H9 (cell line): ENCODE measurements at regions not wholly inside any gene's neighbourhood (a gene's known extent, or its start where the extent isn't known, plus 50 kb on each side); places are given as distances from the start of the nearest gene placed in this dataset.
A peak's percentile ranks its signal among the peaks of the same experiment; 100 is the strongest.

Experiments used
- DNase-seq: peaks from one replicate; pipeline ENCODE4 v3.0.0-alpha.2; 2017
- H2AFZ ChIP-seq: one replicate; pipeline ENCODE4 v1.6.1; 2013; ENCODE audit warnings: mild to moderate bottlenecking, low read length, control low read depth, moderate library complexity
- H2AK5ac ChIP-seq: 2 replicates; pipeline ENCODE4 v1.6.1; 2013; ENCODE audit warnings: low read length, control low read depth, mixed read lengths; ENCODE audit not compliant: insufficient read length
- H2BK120ac ChIP-seq: one replicate; pipeline ENCODE4 v1.6.1; 2013; ENCODE audit warnings: low read depth, mild to moderate bottlenecking, low read length, control low read depth, inconsistent platforms; ENCODE audit not compliant: poor library complexity, severe bottlenecking
- H2BK12ac ChIP-seq: 2 replicates; pipeline ENCODE4 v1.6.1; 2013; ENCODE audit warnings: low read length, control low read depth, mixed read lengths, low read depth; ENCODE audit not compliant: insufficient read length
- H2BK15ac ChIP-seq: 2 replicates; pipeline ENCODE4 v1.6.1; 2013; ENCODE audit warnings: low read depth, low read length, control low read depth
- H2BK20ac ChIP-seq: one replicate; pipeline ENCODE4 v1.6.1; 2013; ENCODE audit warnings: low read depth, mild to moderate bottlenecking, low read length, control low read depth, inconsistent platforms; ENCODE audit not compliant: poor library complexity, severe bottlenecking
- H2BK5ac ChIP-seq: 2 replicates; pipeline ENCODE4 v1.6.1; 2013; ENCODE audit warnings: low read length, control low read depth, mixed read lengths; ENCODE audit not compliant: insufficient read length
- H3K14ac ChIP-seq: 2 replicates; pipeline ENCODE4 v1.6.1; 2013; ENCODE audit warnings: low read length, control low read depth; ENCODE audit not compliant: insufficient read depth
- H3K18ac ChIP-seq: 2 replicates; pipeline ENCODE4 v1.6.1; 2013; ENCODE audit warnings: low read depth, mild to moderate bottlenecking, mixed read lengths, low read length, control low read depth; ENCODE audit not compliant: insufficient read length
- H3K23ac ChIP-seq: 2 replicates; pipeline ENCODE4 v1.6.1; 2013; ENCODE audit warnings: low read length, control low read depth, mixed read lengths, low read depth; ENCODE audit not compliant: insufficient read length
- H3K23me2 ChIP-seq: 2 replicates; pipeline ENCODE4 v1.6.1; 2013; ENCODE audit warnings: low read depth, mild to moderate bottlenecking, mixed read lengths, low read length, control low read depth; ENCODE audit not compliant: insufficient read length, poor library complexity, severe bottlenecking
- H3K27ac ChIP-seq: 2 replicates; pipeline ENCODE4 v1.5.1; 2013; ENCODE audit warnings: low read length, control low read depth, mixed read lengths, low read depth; ENCODE audit not compliant: insufficient read length
- H3K27me3 ChIP-seq: 2 replicates; pipeline ENCODE4 v1.6.1; 2013; ENCODE audit warnings: low read length, control low read depth, inconsistent platforms; ENCODE audit not compliant: insufficient read depth
- H3K4ac ChIP-seq: 2 replicates; pipeline ENCODE4 v1.6.1; 2013; ENCODE audit warnings: low read depth, mild to moderate bottlenecking, control low read depth, inconsistent platforms, low read length, moderate library complexity
- H3K4me1 ChIP-seq: 2 replicates; pipeline ENCODE4 v1.6.1; 2013; ENCODE audit warnings: low read length, control low read depth, inconsistent platforms; ENCODE audit not compliant: insufficient read depth
- H3K4me2 ChIP-seq: 2 replicates; pipeline ENCODE4 v1.6.1; 2013; ENCODE audit warnings: low read length, control low read depth, mixed read lengths; ENCODE audit not compliant: insufficient read length, insufficient read depth
- H3K56ac ChIP-seq: 2 replicates; pipeline ENCODE4 v1.6.1; 2013; ENCODE audit warnings: low read depth, mild to moderate bottlenecking, mixed read lengths, low read length, control low read depth; ENCODE audit not compliant: insufficient read length
- H3K79me1 ChIP-seq: 2 replicates; pipeline ENCODE4 v1.6.1; 2013; ENCODE audit warnings: low read depth, mild to moderate bottlenecking, moderate library complexity, low read length, control low read depth, inconsistent platforms; ENCODE audit not compliant: insufficient read depth, poor library complexity, severe bottlenecking
- H3K79me2 ChIP-seq: 2 replicates; pipeline ENCODE4 v1.6.1; 2013; ENCODE audit warnings: low read length, control low read depth, inconsistent platforms; ENCODE audit not compliant: insufficient read depth
- H3K9ac ChIP-seq: 2 replicates; pipeline ENCODE4 v1.6.1; 2013; ENCODE audit warnings: low read length, control low read depth, mixed read lengths; ENCODE audit not compliant: insufficient read length; ENCODE audit errors: extremely low read depth
- H3K9me3 ChIP-seq: one replicate; pipeline ENCODE4 v1.6.1; 2013; ENCODE audit warnings: low read depth, low read length, inconsistent platforms; ENCODE audit not compliant: control insufficient read depth
- H3T11ph ChIP-seq: one replicate; pipeline ENCODE4 v1.6.1; 2013; ENCODE audit warnings: mild to moderate bottlenecking, low read length, control low read depth, inconsistent platforms
- H4K20me1 ChIP-seq: one replicate; pipeline ENCODE4 v1.6.1; 2013; ENCODE audit not compliant: control insufficient read depth, insufficient read length, insufficient read depth
- H4K5ac ChIP-seq: 2 replicates; pipeline ENCODE4 v1.6.1; 2013; ENCODE audit warnings: low read depth, mild to moderate bottlenecking, mixed read lengths, low read length, control low read depth; ENCODE audit not compliant: insufficient read length
- H4K8ac ChIP-seq: replicated peaks from 2 replicates; pipeline ENCODE4 v1.6.1; 2013; ENCODE audit warnings: low read length, control low read depth, mixed read lengths, low read depth; ENCODE audit not compliant: insufficient read length
- H4K91ac ChIP-seq: 2 replicates; pipeline ENCODE4 v1.6.1; 2013; ENCODE audit warnings: low read depth, mild to moderate bottlenecking, moderate library complexity, mixed read lengths, low read length, control low read depth; ENCODE audit not compliant: insufficient read length
- H3K27ac Mint-ChIP-seq, 3 experiments: 2 replicates in 2 of 3; 3 replicates in 1 of 3; pipeline ENCODE4 v1.8.0; 2020 to 2021; ENCODE audit warnings: mixed read lengths in 3 of 3, mild to moderate bottlenecking in 1 of 3, moderate library complexity in 1 of 3
- H3K27me3 Mint-ChIP-seq: 2 replicates; pipeline ENCODE4 v1.8.0; 2021; ENCODE audit warnings: low read depth, mild to moderate bottlenecking, moderate library complexity, mixed read lengths
- H3K36me3 Mint-ChIP-seq, 3 experiments: 2 replicates in 2 of 3; 3 replicates in 1 of 3; pipeline ENCODE4 v1.8.0; 2020 to 2021; ENCODE audit warnings: low read depth in 3 of 3, mixed read lengths in 3 of 3; ENCODE audit not compliant: insufficient read depth in 1 of 3
- H3K4me1 Mint-ChIP-seq, 2 experiments: 2 replicates each; pipeline ENCODE4 v1.8.0; 2020; ENCODE audit warnings: mixed read lengths in 2 of 2
- H3K4me3 Mint-ChIP-seq, 2 experiments: 2 replicates in 1 of 2; 3 replicates in 1 of 2; pipeline ENCODE4 v1.8.0; 2020 to 2021; ENCODE audit warnings: mild to moderate bottlenecking in 2 of 2, mixed read lengths in 2 of 2, moderate library complexity in 1 of 2
- H3K9me3 Mint-ChIP-seq, 2 experiments: 2 replicates in 1 of 2; 3 replicates in 1 of 2; pipeline ENCODE4 v1.8.0; 2020; ENCODE audit warnings: mild to moderate bottlenecking in 2 of 2, mixed read lengths in 2 of 2, moderate library complexity in 1 of 2
- CTCF ChIP-seq: fragments of 200-600 bp; sonication (generic); conservative IDR thresholded peaks from 3 replicates; pipeline ENCODE4 v1.8.0; 2021; ENCODE audit warnings: antibody characterized with exemption, mild to moderate bottlenecking
- WGBS: extraction: QIAGEN DNeasy Blood & Tissue Kit; methylation state at CpG from one replicate; pipeline ENCODE4 v1.1.7; 2013; ENCODE audit warnings: missing lambda C conversion rate, low lambda C conversion rate, mixed read lengths; ENCODE audit not compliant: insufficient read length; ENCODE audit errors: extremely low coverage; 5-methylcytosine and 5-hydroxymethylcytosine counted together

- Histone ChIP-seq H2BK5ac (no peak overlapping the region), H3K9ac (no peak overlapping the region), H3K27ac (no peak overlapping the region), H4K8ac (no peak overlapping the region), H2BK20ac (no peak overlapping the region), H3K79me2 (no peaks in the 10 kb centered on the region), H3T11ph (no peak overlapping the region), H3K9me3 (no peaks in the 10 kb centered on the region), H2BK120ac (no peak overlapping the region), H2BK15ac (no peak overlapping the region), H2AFZ (no peak overlapping the region), H2BK12ac (no peak overlapping the region), H3K4ac (no peak overlapping the region), H3K27me3 (no peaks in the 10 kb centered on the region), H3K79me1 (no peaks in the 10 kb centered on the region), H3K4me1 (no peaks in the 10 kb centered on the region; the same call in 1 of the 2 replicates), H3K4me2 (no peak overlapping the region), H3K14ac (no peak overlapping the region), H3K23ac (no peak overlapping the region), H3K18ac (no peak overlapping the region), H3K56ac (no peak overlapping the region), H2AK5ac (no peak overlapping the region), H4K5ac (no peak overlapping the region), H4K91ac (no peak overlapping the region), H3K23me2 (peaks cover 3% of the 10 kb centered on the region), H4K20me1 (no peaks in the 10 kb centered on the region)
- peaks cover 8% of the 10 kb centered on the region for H3K27me3 Mint-ChIP-seq
- H3K36me3 Mint-ChIP-seq: peaks cover 0 to 6% (median 0%) of the 10 kb centered on the region in 3 experiments; a peak in 2 of 7 replicates
- no peak for DNase-seq
- WGBS: no CpG with 5 or more reads among the region's 12 CpGs
- peaks cover 2 to 4% of the 10 kb centered on the region in 2 experiments; a peak in 3 of 5 replicates for H3K9me3 Mint-ChIP-seq
- peak; percentile 60 for TF ChIP-seq CTCF
- H3K27ac Mint-ChIP-seq: peak overlapping the region in 1 of 3 experiments; percentile 90; a peak in 1 of 7 replicates
- H3K4me1 Mint-ChIP-seq: peaks cover 31 to 35% of the 10 kb centered on the region in 2 experiments
- no peak overlapping the region for H3K4me3 Mint-ChIP-seq
Observed at GRCh38 chr1:11352058-11352715, 79.2 kb downstream of the UBIAD1 start.
